H9 (cell line): ENCODE measurements at regions not wholly inside any gene's neighbourhood (a gene's known extent, or its start where the extent isn't known, plus 50 kb on each side); places are given as distances from the start of the nearest gene placed in this dataset.

Experiments used
- DNase-seq: peaks from one replicate; pipeline ENCODE4 v3.0.0-alpha.2; 2017
- H2AFZ ChIP-seq: one replicate; pipeline ENCODE4 v1.6.1; 2013; ENCODE audit warnings: mild to moderate bottlenecking, low read length, control low read depth, moderate library complexity
- H2AK5ac ChIP-seq: 2 replicates; pipeline ENCODE4 v1.6.1; 2013; ENCODE audit warnings: low read length, control low read depth, mixed read lengths; ENCODE audit not compliant: insufficient read length
- H2BK120ac ChIP-seq: one replicate; pipeline ENCODE4 v1.6.1; 2013; ENCODE audit warnings: low read depth, mild to moderate bottlenecking, low read length, control low read depth, inconsistent platforms; ENCODE audit not compliant: poor library complexity, severe bottlenecking
- H2BK12ac ChIP-seq: 2 replicates; pipeline ENCODE4 v1.6.1; 2013; ENCODE audit warnings: low read length, control low read depth, mixed read lengths, low read depth; ENCODE audit not compliant: insufficient read length
- H2BK15ac ChIP-seq: 2 replicates; pipeline ENCODE4 v1.6.1; 2013; ENCODE audit warnings: low read depth, low read length, control low read depth
- H2BK20ac ChIP-seq: one replicate; pipeline ENCODE4 v1.6.1; 2013; ENCODE audit warnings: low read depth, mild to moderate bottlenecking, low read length, control low read depth, inconsistent platforms; ENCODE audit not compliant: poor library complexity, severe bottlenecking
- H2BK5ac ChIP-seq: 2 replicates; pipeline ENCODE4 v1.6.1; 2013; ENCODE audit warnings: low read length, control low read depth, mixed read lengths; ENCODE audit not compliant: insufficient read length
- H3K14ac ChIP-seq: 2 replicates; pipeline ENCODE4 v1.6.1; 2013; ENCODE audit warnings: low read length, control low read depth; ENCODE audit not compliant: insufficient read depth
- H3K18ac ChIP-seq: 2 replicates; pipeline ENCODE4 v1.6.1; 2013; ENCODE audit warnings: low read depth, mild to moderate bottlenecking, mixed read lengths, low read length, control low read depth; ENCODE audit not compliant: insufficient read length
- H3K23ac ChIP-seq: 2 replicates; pipeline ENCODE4 v1.6.1; 2013; ENCODE audit warnings: low read length, control low read depth, mixed read lengths, low read depth; ENCODE audit not compliant: insufficient read length
- H3K23me2 ChIP-seq: 2 replicates; pipeline ENCODE4 v1.6.1; 2013; ENCODE audit warnings: low read depth, mild to moderate bottlenecking, mixed read lengths, low read length, control low read depth; ENCODE audit not compliant: insufficient read length, poor library complexity, severe bottlenecking
- H3K27ac ChIP-seq: 2 replicates; pipeline ENCODE4 v1.5.1; 2013; ENCODE audit warnings: low read length, control low read depth, mixed read lengths, low read depth; ENCODE audit not compliant: insufficient read length
- H3K27me3 ChIP-seq: 2 replicates; pipeline ENCODE4 v1.6.1; 2013; ENCODE audit warnings: low read length, control low read depth, inconsistent platforms; ENCODE audit not compliant: insufficient read depth
- H3K4ac ChIP-seq: 2 replicates; pipeline ENCODE4 v1.6.1; 2013; ENCODE audit warnings: low read depth, mild to moderate bottlenecking, control low read depth, inconsistent platforms, low read length, moderate library complexity
- H3K4me1 ChIP-seq: 2 replicates; pipeline ENCODE4 v1.6.1; 2013; ENCODE audit warnings: low read length, control low read depth, inconsistent platforms; ENCODE audit not compliant: insufficient read depth
- H3K4me2 ChIP-seq: 2 replicates; pipeline ENCODE4 v1.6.1; 2013; ENCODE audit warnings: low read length, control low read depth, mixed read lengths; ENCODE audit not compliant: insufficient read length, insufficient read depth
- H3K56ac ChIP-seq: 2 replicates; pipeline ENCODE4 v1.6.1; 2013; ENCODE audit warnings: low read depth, mild to moderate bottlenecking, mixed read lengths, low read length, control low read depth; ENCODE audit not compliant: insufficient read length
- H3K79me1 ChIP-seq: 2 replicates; pipeline ENCODE4 v1.6.1; 2013; ENCODE audit warnings: low read depth, mild to moderate bottlenecking, moderate library complexity, low read length, control low read depth, inconsistent platforms; ENCODE audit not compliant: insufficient read depth, poor library complexity, severe bottlenecking
- H3K79me2 ChIP-seq: 2 replicates; pipeline ENCODE4 v1.6.1; 2013; ENCODE audit warnings: low read length, control low read depth, inconsistent platforms; ENCODE audit not compliant: insufficient read depth
- H3K9ac ChIP-seq: 2 replicates; pipeline ENCODE4 v1.6.1; 2013; ENCODE audit warnings: low read length, control low read depth, mixed read lengths; ENCODE audit not compliant: insufficient read length; ENCODE audit errors: extremely low read depth
- H3K9me3 ChIP-seq: one replicate; pipeline ENCODE4 v1.6.1; 2013; ENCODE audit warnings: low read depth, low read length, inconsistent platforms; ENCODE audit not compliant: control insufficient read depth
- H3T11ph ChIP-seq: one replicate; pipeline ENCODE4 v1.6.1; 2013; ENCODE audit warnings: mild to moderate bottlenecking, low read length, control low read depth, inconsistent platforms
- H4K20me1 ChIP-seq: one replicate; pipeline ENCODE4 v1.6.1; 2013; ENCODE audit not compliant: control insufficient read depth, insufficient read length, insufficient read depth
- H4K5ac ChIP-seq: 2 replicates; pipeline ENCODE4 v1.6.1; 2013; ENCODE audit warnings: low read depth, mild to moderate bottlenecking, mixed read lengths, low read length, control low read depth; ENCODE audit not compliant: insufficient read length
- H4K8ac ChIP-seq: replicated peaks from 2 replicates; pipeline ENCODE4 v1.6.1; 2013; ENCODE audit warnings: low read length, control low read depth, mixed read lengths, low read depth; ENCODE audit not compliant: insufficient read length
- H4K91ac ChIP-seq: 2 replicates; pipeline ENCODE4 v1.6.1; 2013; ENCODE audit warnings: low read depth, mild to moderate bottlenecking, moderate library complexity, mixed read lengths, low read length, control low read depth; ENCODE audit not compliant: insufficient read length
- H3K27ac Mint-ChIP-seq, 3 experiments: 2 replicates in 2 of 3; 3 replicates in 1 of 3; pipeline ENCODE4 v1.8.0; 2020 to 2021; ENCODE audit warnings: mixed read lengths in 3 of 3, mild to moderate bottlenecking in 1 of 3, moderate library complexity in 1 of 3
- H3K27me3 Mint-ChIP-seq: 2 replicates; pipeline ENCODE4 v1.8.0; 2021; ENCODE audit warnings: low read depth, mild to moderate bottlenecking, moderate library complexity, mixed read lengths
- H3K36me3 Mint-ChIP-seq, 3 experiments: 2 replicates in 2 of 3; 3 replicates in 1 of 3; pipeline ENCODE4 v1.8.0; 2020 to 2021; ENCODE audit warnings: low read depth in 3 of 3, mixed read lengths in 3 of 3; ENCODE audit not compliant: insufficient read depth in 1 of 3
- H3K4me1 Mint-ChIP-seq, 2 experiments: 2 replicates each; pipeline ENCODE4 v1.8.0; 2020; ENCODE audit warnings: mixed read lengths in 2 of 2
- H3K4me3 Mint-ChIP-seq, 2 experiments: 2 replicates in 1 of 2; 3 replicates in 1 of 2; pipeline ENCODE4 v1.8.0; 2020 to 2021; ENCODE audit warnings: mild to moderate bottlenecking in 2 of 2, mixed read lengths in 2 of 2, moderate library complexity in 1 of 2
- H3K9me3 Mint-ChIP-seq, 2 experiments: 2 replicates in 1 of 2; 3 replicates in 1 of 2; pipeline ENCODE4 v1.8.0; 2020; ENCODE audit warnings: mild to moderate bottlenecking in 2 of 2, mixed read lengths in 2 of 2, moderate library complexity in 1 of 2
- WGBS: extraction: QIAGEN DNeasy Blood & Tissue Kit; methylation state at CpG from one replicate; pipeline ENCODE4 v1.1.7; 2013; ENCODE audit warnings: missing lambda C conversion rate, low lambda C conversion rate, mixed read lengths; ENCODE audit not compliant: insufficient read length; ENCODE audit errors: extremely low coverage; 5-methylcytosine and 5-hydroxymethylcytosine counted together
- TF ChIP-seq, protein P1 (sequence below): fragments of 200-600 bp; sonication (generic); conservative IDR thresholded peaks from 3 replicates; pipeline ENCODE4 v1.8.0; 2021; ENCODE audit warnings: antibody characterized with exemption, mild to moderate bottlenecking

DNA sequence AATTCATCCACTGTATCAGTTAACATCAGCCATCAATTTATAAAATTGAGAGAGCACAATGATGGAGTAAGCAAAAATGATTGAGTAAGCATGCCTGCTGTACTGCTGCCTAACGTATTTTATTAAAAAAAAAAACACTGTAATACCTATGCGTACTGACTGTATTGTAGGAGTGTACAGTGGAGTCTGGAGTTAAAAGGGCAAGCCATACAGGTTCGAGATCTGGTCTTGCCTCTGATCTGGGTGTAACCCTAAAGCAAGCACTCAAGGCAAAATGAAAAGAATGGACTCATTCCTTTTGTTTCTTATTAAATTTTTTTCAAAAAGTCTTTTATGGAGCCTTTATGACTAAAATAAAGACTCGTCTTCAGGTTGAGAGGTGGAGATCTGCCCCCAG lies 894.2 kb upstream of the INTU start:
- H3K4me3 Mint-ChIP-seq = no peak overlapping the region
- no peak overlapping the region for H2AFZ ChIP-seq
- H4K20me1 ChIP-seq = no peaks in the 10 kb centered on the region
- no peak overlapping the region for H3K27ac ChIP-seq
- H3K79me2 ChIP-seq = no peaks in the 10 kb centered on the region
- no peaks in the 10 kb centered on the region for H3K23me2 ChIP-seq
- H3K27me3 ChIP-seq = no peaks in the 10 kb centered on the region
- no peaks in the 10 kb centered on the region for H3K4me1 Mint-ChIP-seq
- no peak overlapping the region for H4K5ac ChIP-seq
- TF ChIP-seq, protein P1, sequence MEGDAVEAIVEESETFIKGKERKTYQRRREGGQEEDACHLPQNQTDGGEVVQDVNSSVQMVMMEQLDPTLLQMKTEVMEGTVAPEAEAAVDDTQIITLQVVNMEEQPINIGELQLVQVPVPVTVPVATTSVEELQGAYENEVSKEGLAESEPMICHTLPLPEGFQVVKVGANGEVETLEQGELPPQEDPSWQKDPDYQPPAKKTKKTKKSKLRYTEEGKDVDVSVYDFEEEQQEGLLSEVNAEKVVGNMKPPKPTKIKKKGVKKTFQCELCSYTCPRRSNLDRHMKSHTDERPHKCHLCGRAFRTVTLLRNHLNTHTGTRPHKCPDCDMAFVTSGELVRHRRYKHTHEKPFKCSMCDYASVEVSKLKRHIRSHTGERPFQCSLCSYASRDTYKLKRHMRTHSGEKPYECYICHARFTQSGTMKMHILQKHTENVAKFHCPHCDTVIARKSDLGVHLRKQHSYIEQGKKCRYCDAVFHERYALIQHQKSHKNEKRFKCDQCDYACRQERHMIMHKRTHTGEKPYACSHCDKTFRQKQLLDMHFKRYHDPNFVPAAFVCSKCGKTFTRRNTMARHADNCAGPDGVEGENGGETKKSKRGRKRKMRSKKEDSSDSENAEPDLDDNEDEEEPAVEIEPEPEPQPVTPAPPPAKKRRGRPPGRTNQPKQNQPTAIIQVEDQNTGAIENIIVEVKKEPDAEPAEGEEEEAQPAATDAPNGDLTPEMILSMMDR = no peak
- H3K36me3 Mint-ChIP-seq = no peaks in the 10 kb centered on the region
- no peak overlapping the region for H3K4ac ChIP-seq
- no peak overlapping the region for H2BK12ac ChIP-seq
- H4K8ac ChIP-seq = no peak overlapping the region
- H3K9me3 Mint-ChIP-seq = no peaks in the 10 kb centered on the region
- H3K18ac ChIP-seq = no peak overlapping the region
- H3K27me3 Mint-ChIP-seq = no peaks in the 10 kb centered on the region
- no peak for DNase-seq
- no peak overlapping the region for H2BK120ac ChIP-seq
- no peak overlapping the region for H2AK5ac ChIP-seq
- H3K4me1 ChIP-seq = no peaks in the 10 kb centered on the region
- no peaks in the 10 kb centered on the region for H3K79me1 ChIP-seq
- H2BK5ac ChIP-seq = no peak overlapping the region
- no peak overlapping the region for H3K14ac ChIP-seq
- no peak overlapping the region for H3K4me2 ChIP-seq
- H3K9ac ChIP-seq = no peak overlapping the region
- no CpG with 5 or more reads among the region's 4 CpGs for WGBS
- no peak overlapping the region for H3K27ac Mint-ChIP-seq
- no peak overlapping the region for H2BK20ac ChIP-seq
- no peak overlapping the region for H2BK15ac ChIP-seq
- no peak overlapping the region for H3T11ph ChIP-seq
- no peak overlapping the region for H3K56ac ChIP-seq
- no peaks in the 10 kb centered on the region for H3K9me3 ChIP-seq
- H4K91ac ChIP-seq = no peak overlapping the region
- no peak overlapping the region for H3K23ac ChIP-seq
